Peyer's patch (tissue), 4 donors: ENCODE measurements at regions not wholly inside any gene's neighbourhood (a gene's known extent, or its start where the extent isn't known, plus 50 kb on each side); places are given as distances from the start of the nearest gene placed in this dataset.

ENCODE experiments used
- CTCF ChIP-seq, 6 experiments: fragments of 450-650 bp in 4 of 6; fragments of 200-600 bp in 2 of 6; sonication (generic) in 1 of 6; IDR thresholded peaks; one replicate each; pipeline ENCODE4 v1.5.1; 2017 to 2019; ENCODE audit warnings: antibody characterized with exemption in 6 of 6, mild to moderate bottlenecking in 3 of 6, moderate library complexity in 1 of 6
- POLR2A ChIP-seq, 2 donors: fragments of 450-650 bp; IDR thresholded peaks; one replicate each; pipeline ENCODE4 v1.5.1; 2017; ENCODE audit warnings: antibody characterized with exemption in 2 of 2, mild to moderate bottlenecking in 2 of 2, moderate library complexity in 2 of 2

- no peak for TF ChIP-seq CTCF (IDR thresholded peaks at IDR 0.05)
- no peak for TF ChIP-seq POLR2A (IDR thresholded peaks at IDR 0.05)
These were observed 126.7 kb downstream of the GADD45G start for GRCh38 chr9:89731262-89732182.
